HL-60/S4 treated with phorbol 12-myristate 13-acetate at 8.2 ng/mL for 4 days and 3 days (cell line): ENCODE measurements at regions not wholly inside any gene's neighbourhood (a gene's known extent, or its start where the extent isn't known, plus 50 kb on each side); places are given as distances from the start of the nearest gene placed in this dataset.

Experiments
- in situ Hi-C: fragments of 300-500 bp; cut with MboI; formaldehyde crosslinking; loops from 2 replicates; pipeline ENCODE4 v1.15.0; 2022; ENCODE audit warnings: low sequenced_read_pairs

GRCh38 chr10:78545756-78546155, 512.1 kb downstream of the RPS24 start:
- in situ Hi-C loops, result no loop called here

DNA sequence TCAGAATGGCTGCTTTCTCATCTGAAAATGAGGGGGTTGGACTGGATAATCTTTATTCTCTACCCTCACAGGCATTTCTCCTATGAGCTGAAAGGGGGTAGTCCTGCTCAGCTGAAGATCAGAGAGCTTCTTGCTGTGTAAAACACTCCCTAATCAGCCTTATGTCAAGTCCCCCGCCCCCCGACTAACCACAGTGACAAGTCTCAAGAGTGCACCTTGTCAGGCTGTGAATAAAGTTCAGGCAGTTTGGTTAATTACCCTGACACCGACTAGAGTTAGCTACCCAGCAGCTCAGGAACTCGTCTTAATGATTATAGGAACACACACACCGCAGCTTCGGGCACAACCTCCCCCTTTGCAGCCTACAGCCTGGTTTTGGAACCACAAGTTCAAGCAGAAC, 513.7 kb downstream of the RPS24 start:
- in situ Hi-C loops, result no loop called here

DNA sequence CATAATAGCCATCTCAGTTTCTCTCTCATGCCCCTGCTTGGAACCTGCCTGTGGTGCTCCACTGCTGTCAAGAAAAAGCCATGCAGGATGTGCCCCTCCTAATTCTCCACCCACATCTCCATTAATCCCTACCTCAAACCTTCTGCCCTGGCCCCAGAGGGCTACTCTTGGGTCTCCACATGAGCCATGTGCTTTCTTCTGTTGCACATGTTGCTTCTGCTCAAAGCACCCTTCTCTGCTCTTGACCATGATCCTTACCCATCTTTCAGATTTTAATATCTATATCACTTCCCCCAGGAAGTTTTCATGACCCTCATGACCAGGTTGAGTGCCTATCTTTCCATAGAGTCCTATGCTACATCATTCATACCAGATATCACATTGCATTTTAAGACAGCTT, 514.2 kb downstream of the RPS24 start:
- in situ Hi-C loops, result no loop called here

GRCh38 chr10:78548369-78548768, 514.7 kb downstream of the RPS24 start:
- in situ Hi-C loops, result no loop called here

DNA sequence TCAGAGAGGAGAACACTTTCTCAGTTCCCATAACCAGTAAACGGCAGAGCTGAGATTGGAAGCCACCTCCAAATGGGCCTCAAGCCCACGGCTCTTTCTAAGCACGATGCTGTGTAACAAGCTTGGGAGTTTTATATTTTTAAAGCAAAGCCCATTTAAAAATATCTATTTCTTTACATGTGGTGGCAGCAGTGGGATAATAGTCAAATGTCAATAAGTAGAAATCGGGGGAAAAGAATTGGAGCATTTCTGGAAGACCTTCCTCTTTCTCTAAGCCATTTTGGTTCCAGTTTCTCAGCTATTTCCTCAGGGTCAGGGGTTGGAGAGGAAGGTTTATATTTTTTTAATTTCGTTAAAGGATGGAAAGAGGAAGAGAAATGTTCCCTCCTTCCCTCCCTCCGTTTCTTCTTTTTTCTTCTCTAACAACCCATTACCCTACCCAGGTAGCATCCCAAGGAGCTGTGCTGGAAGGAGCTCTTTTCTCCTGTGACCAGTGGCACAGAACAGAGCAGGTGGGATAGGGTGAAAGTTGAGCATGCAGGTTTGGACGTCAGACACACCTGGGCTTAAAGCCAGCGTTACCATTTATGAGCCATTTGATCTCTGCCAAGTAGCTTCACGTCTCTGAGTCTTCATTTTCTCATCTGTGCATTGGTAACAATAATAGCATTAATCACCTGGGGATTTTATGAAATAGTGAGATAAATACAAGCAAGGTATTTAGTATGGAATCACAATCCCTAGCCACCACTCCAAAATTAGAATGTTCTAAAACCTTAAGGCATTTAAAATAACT, 515.7 kb downstream of the RPS24 start:
- in situ Hi-C loops, result no loop called here

DNA sequence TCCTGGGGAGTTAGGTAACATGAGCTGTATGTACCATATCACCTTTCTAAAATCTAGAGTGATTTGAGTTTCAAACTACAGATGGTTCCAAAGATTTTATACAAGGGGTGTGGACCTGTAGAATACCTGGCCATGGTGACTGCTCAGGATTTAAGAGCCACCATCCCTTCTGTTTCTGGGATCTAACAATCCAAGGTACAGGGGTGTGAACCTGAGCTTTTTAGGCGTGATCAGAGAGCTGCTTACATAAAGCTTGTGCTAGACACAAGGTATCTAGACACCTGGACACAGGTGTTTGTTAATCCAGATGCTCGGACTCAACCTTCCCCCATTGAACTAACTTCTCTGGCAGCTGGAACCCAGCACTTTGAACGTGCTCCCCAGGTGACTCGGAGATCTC, 516.4 kb downstream of the RPS24 start:
- in situ Hi-C loops, result no loop called here

- in situ Hi-C loops, result no loop called here
Measured at GRCh38 chr10:78550716-78551115, 517.1 kb downstream of the RPS24 start.

GRCh38 chr10:78551184-78552005, 517.4 kb upstream of the ZMIZ1 start:
- in situ Hi-C loops, result no loop called here

GRCh38 chr10:78552261-78552811, 516.4 kb upstream of the ZMIZ1 start:
- in situ Hi-C loops, result no loop called here

- in situ Hi-C loops, result no loop called here
Measured at GRCh38 chr10:78553792-78554191, 515.0 kb upstream of the ZMIZ1 start.

DNA sequence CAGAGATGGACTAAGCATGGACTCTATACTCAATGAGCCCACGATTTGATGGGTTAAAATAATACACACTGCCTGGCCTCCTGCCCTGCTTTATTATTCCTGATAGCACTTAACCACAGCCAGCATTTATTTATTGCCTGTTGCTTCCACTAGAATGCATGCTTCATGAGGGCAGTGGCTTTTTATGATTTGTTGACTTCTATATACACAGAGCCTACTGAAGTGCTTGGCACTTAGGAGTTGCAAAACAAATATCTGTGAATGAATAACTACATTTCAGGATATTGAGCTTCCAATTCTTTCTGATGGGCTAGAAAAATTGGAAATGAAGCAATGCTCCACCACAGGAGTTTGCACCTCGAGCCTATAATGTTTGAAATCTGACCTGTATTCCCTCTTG, 513.6 kb upstream of the ZMIZ1 start:
- in situ Hi-C loops, result no loop called here

DNA sequence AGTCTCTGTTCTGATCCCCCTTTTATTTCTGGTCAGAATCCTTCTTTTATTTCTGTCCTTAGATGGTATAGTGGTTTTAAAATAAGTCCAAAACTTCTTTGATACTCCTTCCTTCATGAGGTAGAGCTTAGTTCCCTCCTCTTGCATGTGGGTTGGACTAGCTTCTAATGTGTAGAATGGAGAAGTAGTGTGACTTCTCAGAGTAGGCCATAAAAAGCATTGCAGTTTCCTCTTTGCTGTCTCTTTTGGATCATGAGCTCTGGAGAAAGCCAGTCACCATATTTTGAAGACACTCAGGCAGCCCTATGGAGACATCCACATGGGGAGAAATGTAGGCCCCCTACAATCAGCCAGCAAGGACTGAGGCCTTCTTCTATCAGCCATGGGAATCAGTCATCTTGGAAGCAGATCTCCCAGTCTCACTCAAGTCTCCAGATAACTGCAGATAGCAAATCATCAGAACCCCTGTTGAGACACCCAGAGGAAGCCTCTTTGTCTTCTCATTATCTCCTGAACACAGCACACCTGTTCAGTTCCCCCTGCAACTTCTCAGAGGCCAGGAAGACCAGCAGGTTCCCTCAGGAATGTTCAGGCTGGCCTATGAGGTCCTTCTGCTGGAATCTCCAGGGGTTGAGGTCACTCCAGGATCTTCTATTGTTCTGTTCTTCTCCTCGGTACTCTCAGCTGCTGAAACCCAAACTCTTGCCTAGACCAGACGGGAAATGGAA, 511.9 kb upstream of the ZMIZ1 start:
- in situ Hi-C loops, result no loop called here

GRCh38 chr10:78557433-78557925, 511.3 kb upstream of the ZMIZ1 start:
- in situ Hi-C loops, result no loop called here

GRCh38 chr10:78559661-78560340, 509.0 kb upstream of the ZMIZ1 start:
- in situ Hi-C loops, result no loop called here

DNA sequence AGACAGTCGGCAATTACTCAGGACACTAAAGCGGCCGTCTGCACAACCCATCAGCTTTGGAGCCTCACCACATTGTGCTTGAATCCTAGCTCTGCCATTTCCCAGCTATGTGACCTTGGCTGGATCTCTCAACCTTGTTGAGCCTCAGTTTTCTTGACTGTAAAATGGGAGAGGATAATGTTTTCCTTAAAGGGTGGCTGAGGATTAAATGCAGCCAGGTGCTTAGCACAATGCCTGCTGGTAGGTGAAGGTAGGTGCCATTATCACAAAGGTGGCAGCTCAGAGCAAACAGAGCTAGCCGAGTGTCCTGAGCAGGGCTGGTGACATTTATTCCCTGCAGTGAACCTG, 508.5 kb upstream of the ZMIZ1 start:
- in situ Hi-C loops, result no loop called here

GRCh38 chr10:78563314-78563713, 505.5 kb upstream of the ZMIZ1 start:
- in situ Hi-C loops, result no loop called here

GRCh38 chr10:78565841-78566240, 502.9 kb upstream of the ZMIZ1 start:
- in situ Hi-C loops, result no loop called here

DNA sequence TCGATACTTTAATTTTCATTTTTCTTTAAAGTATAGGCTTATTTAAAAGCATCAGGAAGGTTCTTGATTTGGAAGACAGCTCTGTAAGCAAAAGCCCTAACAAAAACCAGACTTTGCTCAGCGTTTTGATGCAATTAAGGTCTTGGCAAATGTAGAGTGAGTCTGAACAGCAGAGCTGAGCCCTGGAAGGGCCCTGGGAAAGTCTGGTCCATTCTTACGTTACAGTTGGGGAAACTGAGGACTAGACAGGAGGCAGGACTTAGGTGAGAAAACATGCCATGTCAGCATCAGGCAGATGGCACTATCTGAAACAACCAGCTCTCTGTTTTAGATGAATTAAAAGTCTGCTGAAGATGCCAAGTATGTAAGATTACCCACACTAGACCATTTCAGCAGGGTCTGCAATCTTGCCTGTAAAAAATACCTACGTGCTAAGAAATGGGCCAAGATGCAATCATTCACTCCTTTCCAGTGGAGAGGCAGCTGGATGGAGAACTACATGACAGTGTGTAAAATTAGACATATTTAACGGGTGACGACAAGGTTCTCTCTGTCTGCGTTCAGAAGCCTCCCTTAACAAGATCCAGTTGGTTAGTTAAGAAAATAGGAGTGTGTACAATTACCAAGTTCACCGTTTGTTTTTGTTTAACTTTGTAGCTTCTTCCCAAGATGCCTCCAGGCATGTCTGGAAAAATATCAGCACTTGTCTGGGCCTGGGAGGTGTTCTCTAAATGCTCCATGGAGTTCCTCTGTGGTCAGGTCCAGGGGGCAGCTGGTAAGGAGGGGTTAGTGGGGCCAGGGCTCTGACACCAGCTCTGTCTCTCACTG, 502.3 kb upstream of the ZMIZ1 start:
- in situ Hi-C loops, result no loop called here

GRCh38 chr10:78567680-78568455, 500.9 kb upstream of the ZMIZ1 start:
- in situ Hi-C loops, result no loop called here
